Bronchial epithelial cell (primary cell): ENCODE measurements at regions not wholly inside any gene's neighbourhood (a gene's known extent, or its start where the extent isn't known, plus 50 kb on each side); places are given as distances from the start of the nearest gene placed in this dataset.

Experiments used
- DNase-seq: peaks from one replicate; pipeline ENCODE4 v3.0.0-alpha.2; 2010; ENCODE audit warnings: low read depth
- FAIRE-seq: peaks from 2 replicates; lab custom pipeline; 2011; peaks lifted over from hg19 to GRCh38; lab: Jason Lieb, UNC
- H3K27me3 ChIP-seq: 2 replicates; pipeline ENCODE4 v1.5.1; 2011; ENCODE audit warnings: low read length; ENCODE audit not compliant: control insufficient read depth, insufficient read depth
- H3K36me3 ChIP-seq: 2 replicates; pipeline ENCODE4 v1.5.1; 2011; ENCODE audit warnings: low read length; ENCODE audit not compliant: control insufficient read depth, insufficient read depth
- H3K4me3 ChIP-seq: 2 replicates; pipeline ENCODE4 v1.5.1; 2011; ENCODE audit warnings: mild to moderate bottlenecking, low read depth, low read length, control low read depth
- TF ChIP-seq, protein P1 (sequence below): IDR thresholded peaks from 2 replicates; pipeline ENCODE4 v1.5.1; 2011; ENCODE audit warnings: mild to moderate bottlenecking, moderate library complexity, low read length, control low read depth, inconsistent platforms; ENCODE audit not compliant: insufficient read depth, severe bottlenecking

DNA sequence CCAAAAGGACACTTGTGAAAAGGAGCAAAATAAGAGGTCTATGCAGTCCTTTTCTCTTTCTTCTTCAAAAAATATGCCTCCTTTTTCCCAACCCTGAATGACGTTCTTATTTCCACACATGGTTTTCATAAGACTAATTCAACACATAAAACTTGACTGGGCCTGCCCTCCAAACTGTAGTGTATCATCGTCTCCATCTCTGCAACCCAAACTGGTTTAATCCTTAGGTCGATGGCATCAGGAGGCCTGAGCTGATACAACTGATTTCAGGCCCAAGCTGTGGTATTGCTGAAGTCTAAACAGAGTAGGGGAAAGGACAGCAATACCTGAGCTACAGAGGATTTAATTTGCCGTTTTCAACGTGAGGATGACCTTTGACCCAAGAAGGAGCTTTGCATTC lies 130.0 kb upstream of the MTNR1B start:
- Histone ChIP-seq H3K36me3 (no peaks in the 10 kb centered on the region), H3K4me3 (no peak overlapping the region), H3K27me3 (no peaks in the 10 kb centered on the region)
- DNase-seq (peak; percentile 73), FAIRE-seq (no peak)
- TF ChIP-seq, protein P1, sequence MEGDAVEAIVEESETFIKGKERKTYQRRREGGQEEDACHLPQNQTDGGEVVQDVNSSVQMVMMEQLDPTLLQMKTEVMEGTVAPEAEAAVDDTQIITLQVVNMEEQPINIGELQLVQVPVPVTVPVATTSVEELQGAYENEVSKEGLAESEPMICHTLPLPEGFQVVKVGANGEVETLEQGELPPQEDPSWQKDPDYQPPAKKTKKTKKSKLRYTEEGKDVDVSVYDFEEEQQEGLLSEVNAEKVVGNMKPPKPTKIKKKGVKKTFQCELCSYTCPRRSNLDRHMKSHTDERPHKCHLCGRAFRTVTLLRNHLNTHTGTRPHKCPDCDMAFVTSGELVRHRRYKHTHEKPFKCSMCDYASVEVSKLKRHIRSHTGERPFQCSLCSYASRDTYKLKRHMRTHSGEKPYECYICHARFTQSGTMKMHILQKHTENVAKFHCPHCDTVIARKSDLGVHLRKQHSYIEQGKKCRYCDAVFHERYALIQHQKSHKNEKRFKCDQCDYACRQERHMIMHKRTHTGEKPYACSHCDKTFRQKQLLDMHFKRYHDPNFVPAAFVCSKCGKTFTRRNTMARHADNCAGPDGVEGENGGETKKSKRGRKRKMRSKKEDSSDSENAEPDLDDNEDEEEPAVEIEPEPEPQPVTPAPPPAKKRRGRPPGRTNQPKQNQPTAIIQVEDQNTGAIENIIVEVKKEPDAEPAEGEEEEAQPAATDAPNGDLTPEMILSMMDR: no peak

- Histone ChIP-seq H3K4me3 (no peak overlapping the region), H3K36me3 (no peaks in the 10 kb centered on the region), H3K27me3 (no peaks in the 10 kb centered on the region)
- DNase-seq: peak; percentile 56
- no peak for FAIRE-seq
- TF ChIP-seq, protein P1: no peak
Observed at GRCh38 chr11:92841719-92842118, 127.7 kb upstream of the MTNR1B start.

GRCh38 chr11:92843455-92843854 lies 126.0 kb upstream of the MTNR1B start:
- no peak overlapping the region for H3K4me3 ChIP-seq
- no peak for FAIRE-seq
- peak; percentile 88 for DNase-seq
- TF ChIP-seq, protein P1: no peak
- no peaks in the 10 kb centered on the region for H3K27me3 ChIP-seq
- H3K36me3 ChIP-seq: no peaks in the 10 kb centered on the region

DNA sequence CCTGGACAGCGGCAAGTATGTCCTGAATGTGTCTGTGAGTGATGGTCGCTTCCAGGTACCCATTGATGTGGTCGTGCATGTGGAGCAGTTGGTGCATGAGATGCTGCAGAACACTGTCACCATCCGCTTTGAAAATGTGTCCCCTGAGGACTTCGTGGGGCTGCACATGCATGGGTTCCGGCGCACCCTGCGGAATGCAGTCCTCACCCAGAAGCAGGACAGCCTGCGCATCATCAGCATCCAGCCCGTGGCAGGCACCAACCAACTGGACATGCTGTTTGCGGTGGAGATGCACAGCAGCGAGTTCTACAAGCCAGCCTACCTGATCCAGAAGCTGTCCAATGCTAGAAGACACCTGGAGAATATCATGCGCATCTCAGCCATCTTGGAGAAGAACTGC lies 125.3 kb upstream of the MTNR1B start:
- TF ChIP-seq, protein P1: no peak
- Histone ChIP-seq H3K4me3 (no peak overlapping the region), H3K36me3 (no peaks in the 10 kb centered on the region), H3K27me3 (no peaks in the 10 kb centered on the region)
- FAIRE-seq (no peak), DNase-seq (no peak)

DNA sequence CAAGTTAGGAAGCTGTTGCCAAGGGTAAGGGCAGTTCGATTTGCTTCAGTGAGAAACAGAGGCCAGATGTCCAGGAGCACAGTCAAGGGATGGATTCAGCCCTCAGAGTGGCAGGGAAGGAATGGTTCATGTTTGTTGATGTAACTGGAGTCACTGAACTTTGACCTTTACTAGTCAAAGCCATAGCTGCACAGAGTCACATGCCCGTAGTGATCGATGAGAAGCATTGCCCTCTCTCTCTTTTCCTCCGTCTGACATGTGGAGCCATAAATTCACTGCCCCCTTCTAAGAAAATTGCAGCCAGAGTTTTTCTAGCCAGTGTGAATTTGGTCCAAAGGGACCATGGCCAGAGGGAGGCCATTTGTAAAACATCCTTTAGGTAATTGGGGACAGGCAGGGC lies 124.1 kb upstream of the MTNR1B start:
- Histone ChIP-seq H3K27me3 (no peaks in the 10 kb centered on the region), H3K36me3 (no peaks in the 10 kb centered on the region), H3K4me3 (no peak overlapping the region)
- no peak for DNase-seq
- FAIRE-seq: no peak
- TF ChIP-seq, protein P1: no peak

DNA sequence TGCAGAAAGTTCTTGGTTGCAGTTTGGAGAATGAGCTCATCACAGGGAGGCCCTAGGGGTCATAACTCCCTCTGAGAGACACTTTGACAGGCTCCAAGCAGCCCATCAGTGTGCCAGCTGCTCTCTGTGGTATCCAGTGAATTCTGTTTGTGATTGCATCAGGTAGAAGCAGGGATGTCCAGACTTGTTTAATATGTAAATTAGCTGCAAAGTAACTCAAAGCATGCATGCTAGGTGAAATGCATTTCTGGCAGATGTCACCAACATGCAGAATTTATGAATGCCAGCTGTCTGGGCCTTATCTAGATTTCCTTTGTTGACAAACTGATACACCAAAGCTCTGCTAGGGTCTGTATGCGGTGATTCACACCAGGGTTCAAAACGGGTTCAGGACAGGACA lies 123.6 kb upstream of the MTNR1B start:
- TF ChIP-seq, protein P1: no peak
- Histone ChIP-seq H3K36me3 (no peaks in the 10 kb centered on the region), H3K27me3 (no peaks in the 10 kb centered on the region), H3K4me3 (no peak overlapping the region)
- FAIRE-seq (no peak), DNase-seq (peak; percentile 75)
